Skeletal muscle tissue (tissue), 3 donors: ENCODE measurements at regions not wholly inside any gene's neighbourhood (a gene's known extent, or its start where the extent isn't known, plus 50 kb on each side); places are given as distances from the start of the nearest gene placed in this dataset.

ENCODE experiments used
- H3K27ac ChIP-seq: one replicate; pipeline ENCODE4 v1.7.0; 2013; ENCODE audit warnings: mild to moderate bottlenecking, low read depth, low read length, inconsistent platforms
- H3K27me3 ChIP-seq, 3 donors: one replicate each; pipeline ENCODE4 v1.7.0; 2013; ENCODE audit warnings: low read length in 3 of 3; ENCODE audit not compliant: control insufficient read depth in 3 of 3, insufficient read depth in 3 of 3
- H3K36me3 ChIP-seq, 3 donors: one replicate each; pipeline ENCODE4 v1.7.0; 2013; ENCODE audit warnings: low read length in 3 of 3; ENCODE audit not compliant: control insufficient read depth in 3 of 3, insufficient read depth in 3 of 3
- H3K4me1 ChIP-seq, 3 donors: one replicate each; pipeline ENCODE4 v1.7.0; 2013; ENCODE audit warnings: low read length in 3 of 3, mild to moderate bottlenecking in 3 of 3; ENCODE audit not compliant: control insufficient read depth in 3 of 3, insufficient read depth in 3 of 3
- H3K4me3 ChIP-seq, 3 donors: one replicate each; pipeline ENCODE4 v1.7.0; 2013; ENCODE audit warnings: low read length in 3 of 3
- H3K9ac ChIP-seq, 3 donors: one replicate each; pipeline ENCODE4 v1.7.0; 2013; ENCODE audit warnings: low read length in 3 of 3, mild to moderate bottlenecking in 3 of 3, moderate library complexity in 2 of 3, low read depth in 1 of 3
- H3K9me3 ChIP-seq, 3 donors: one replicate each; pipeline ENCODE4 v1.7.0; 2013; ENCODE audit warnings: low read length in 3 of 3; ENCODE audit not compliant: control insufficient read depth in 3 of 3
- donor health status: Osteomylitis.

DNA sequence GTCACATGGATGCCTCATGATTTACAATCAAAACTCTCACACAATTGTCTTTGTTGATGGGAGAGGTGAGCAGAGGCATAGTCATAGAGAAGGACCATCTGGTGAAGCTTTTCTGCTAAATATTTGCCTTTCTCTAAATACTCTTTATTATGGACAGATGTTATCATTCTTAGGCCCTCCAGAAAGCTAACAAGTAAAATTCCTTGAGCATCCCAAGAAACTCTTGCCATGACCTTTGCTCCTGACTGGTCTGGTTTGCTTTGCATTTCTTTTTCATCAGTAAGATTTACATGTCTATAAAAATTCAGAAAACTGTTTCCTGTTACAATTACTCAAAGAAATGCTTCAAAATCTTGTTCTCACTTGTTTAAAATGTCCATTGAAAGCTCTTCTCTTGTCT, 1336.6 kb upstream of the CDH8 start:
- Histone ChIP-seq H3K36me3 (no peaks in the 10 kb centered on the region), H3K27me3 (no peaks in the 10 kb centered on the region), H3K27ac (no peak overlapping the region)

DNA sequence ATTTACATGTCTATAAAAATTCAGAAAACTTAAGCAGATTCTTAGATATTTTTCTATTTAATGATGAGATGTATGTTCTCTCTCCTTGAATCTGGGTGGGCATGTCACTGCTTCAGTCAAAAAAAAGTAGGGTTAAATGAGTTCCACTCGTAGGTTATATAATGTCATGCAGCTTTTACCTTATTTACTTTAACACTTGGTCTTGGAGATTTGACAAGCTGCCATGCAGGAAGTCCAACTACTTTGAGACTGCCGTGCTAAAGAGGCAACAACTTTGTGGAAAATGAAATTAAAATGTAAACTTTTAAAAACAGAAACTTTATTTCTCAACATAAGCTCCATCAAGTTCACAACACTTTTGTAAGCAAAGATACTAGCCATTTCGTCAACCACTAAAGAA, 1336.0 kb upstream of the CDH8 start:
- no peaks in the 10 kb centered on the region for H3K36me3 ChIP-seq
- H3K27ac ChIP-seq: no peak overlapping the region
- no peak overlapping the region for H3K9ac ChIP-seq
- H3K9me3 ChIP-seq: peaks cover 0 to 2% (median 0%) of the 10 kb centered on the region in 3 donors
- no peaks in the 10 kb centered on the region for H3K27me3 ChIP-seq
- H3K4me1 ChIP-seq: no peaks in the 10 kb centered on the region
- H3K4me3 ChIP-seq: no peak overlapping the region

More for the DNA sequence above, 1336.6 kb upstream of the CDH8 start:
- H3K4me3 ChIP-seq: no peak overlapping the region
- no peaks in the 10 kb centered on the region for H3K4me1 ChIP-seq
- no peak overlapping the region for H3K9ac ChIP-seq
- peaks cover 0 to 2% (median 0%) of the 10 kb centered on the region in 3 donors for H3K9me3 ChIP-seq

DNA sequence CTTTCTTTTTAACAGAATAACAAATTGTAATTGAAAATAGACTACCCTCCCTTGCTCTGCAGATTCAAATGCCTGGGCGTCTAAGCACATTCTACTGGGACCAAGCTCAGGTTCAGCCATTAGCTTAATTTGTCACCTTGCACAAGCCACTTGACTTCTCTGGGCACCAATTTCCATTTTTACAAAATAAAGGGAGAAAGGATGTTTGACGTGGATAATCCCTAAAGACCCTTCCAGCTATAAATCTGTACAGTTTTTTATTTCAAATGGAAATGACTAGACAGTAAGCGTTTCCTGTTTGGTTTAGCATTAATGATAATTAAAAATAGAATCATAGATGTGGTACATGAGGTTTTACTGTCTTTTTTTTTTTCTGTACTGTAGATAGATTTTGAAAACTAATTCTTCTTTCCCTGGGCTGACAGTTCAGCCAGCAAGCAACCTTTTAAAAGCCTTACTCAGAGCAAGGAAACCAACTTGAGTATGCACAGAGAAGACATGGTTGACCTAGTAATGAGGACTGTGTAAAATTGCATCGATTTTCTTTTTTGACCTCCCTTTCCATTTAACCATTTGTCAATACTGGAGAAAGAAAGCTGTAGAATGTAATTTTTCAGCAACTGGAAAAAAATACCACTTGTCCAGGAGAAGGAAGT, 1329.5 kb upstream of the CDH8 start:
- Histone ChIP-seq H3K4me1 (no peaks in the 10 kb centered on the region), H3K27ac (no peak overlapping the region), H3K36me3 (no peaks in the 10 kb centered on the region), H3K4me3 (no peak overlapping the region), H3K27me3 (no peaks in the 10 kb centered on the region), H3K9ac (no peak overlapping the region), H3K9me3 (no peaks in the 10 kb centered on the region)

DNA sequence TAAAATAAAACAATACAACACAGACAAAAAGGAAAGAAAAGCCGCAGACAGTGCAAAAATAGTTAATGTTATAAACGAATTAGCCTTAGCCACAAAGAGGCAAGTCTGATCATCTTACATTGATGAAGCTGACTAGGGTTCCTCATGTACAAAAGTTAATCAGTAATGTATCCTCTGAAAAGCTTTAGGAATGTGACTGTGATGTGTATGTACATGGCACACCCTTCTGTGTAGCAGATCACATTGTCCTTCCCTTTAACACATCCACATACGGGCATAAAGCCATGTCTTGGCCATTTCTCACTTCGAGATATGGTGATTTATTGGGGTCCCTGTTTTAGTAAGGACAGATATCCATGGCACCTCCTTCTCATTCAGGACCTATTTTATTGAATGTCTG, 1327.5 kb upstream of the CDH8 start:
- Histone ChIP-seq H3K4me1 (no peaks in the 10 kb centered on the region), H3K27me3 (no peaks in the 10 kb centered on the region), H3K9me3 (no peaks in the 10 kb centered on the region), H3K9ac (no peak overlapping the region), H3K27ac (no peak overlapping the region), H3K4me3 (no peak overlapping the region), H3K36me3 (no peaks in the 10 kb centered on the region)

DNA sequence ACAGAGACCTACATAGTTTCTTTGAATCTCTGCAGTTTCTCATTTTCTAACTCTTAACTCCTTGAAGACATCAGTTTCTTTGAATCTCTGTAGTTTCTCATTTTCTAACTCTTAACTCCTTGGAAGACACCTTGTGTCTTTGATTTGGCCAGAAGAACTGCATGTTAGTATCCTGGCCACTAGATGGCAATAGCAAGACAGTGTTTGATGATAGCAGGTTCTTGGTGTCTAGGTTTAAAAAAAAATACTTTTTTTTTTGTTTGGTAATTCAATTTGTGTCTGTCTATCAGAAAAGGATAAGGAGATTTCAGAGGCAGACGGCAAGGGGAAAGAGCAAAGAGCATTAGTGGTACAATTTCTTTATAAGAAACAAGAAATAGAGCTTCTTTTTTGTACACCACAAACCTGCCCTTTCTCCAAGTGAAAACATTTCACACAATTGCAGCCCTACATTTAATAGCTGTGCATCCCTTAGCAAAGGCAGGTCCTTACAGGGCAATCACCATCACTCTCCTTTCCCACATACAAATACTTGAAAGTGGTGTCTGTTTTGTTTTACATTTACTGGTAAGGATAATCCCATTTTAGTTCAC, 1324.9 kb upstream of the CDH8 start:
- Histone ChIP-seq H3K9me3 (no peaks in the 10 kb centered on the region), H3K4me1 (no peaks in the 10 kb centered on the region), H3K27ac (no peak overlapping the region), H3K27me3 (no peaks in the 10 kb centered on the region), H3K36me3 (no peaks in the 10 kb centered on the region), H3K4me3 (no peak overlapping the region), H3K9ac (no peak overlapping the region)

DNA sequence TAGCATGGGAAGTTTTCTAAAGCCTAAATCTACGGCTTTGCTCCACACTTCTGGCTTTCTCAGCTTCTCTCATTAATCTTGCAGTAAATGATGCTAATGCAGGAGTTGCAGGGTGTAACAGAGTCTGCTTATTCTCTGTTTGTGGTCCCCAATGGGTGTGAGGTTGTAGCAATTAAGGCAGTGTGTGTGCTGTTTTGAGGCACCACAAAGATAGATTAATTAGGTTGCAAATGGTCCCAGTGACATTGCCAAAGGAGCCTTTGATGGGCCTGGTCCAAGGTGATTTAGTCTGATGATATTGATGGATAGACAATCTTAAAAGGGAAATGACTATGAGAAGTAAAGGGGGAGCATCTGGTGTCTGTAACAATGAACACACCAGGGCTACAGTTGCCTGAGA, 1313.7 kb upstream of the CDH8 start:
- H3K4me1 ChIP-seq: no peaks in the 10 kb centered on the region

DNA sequence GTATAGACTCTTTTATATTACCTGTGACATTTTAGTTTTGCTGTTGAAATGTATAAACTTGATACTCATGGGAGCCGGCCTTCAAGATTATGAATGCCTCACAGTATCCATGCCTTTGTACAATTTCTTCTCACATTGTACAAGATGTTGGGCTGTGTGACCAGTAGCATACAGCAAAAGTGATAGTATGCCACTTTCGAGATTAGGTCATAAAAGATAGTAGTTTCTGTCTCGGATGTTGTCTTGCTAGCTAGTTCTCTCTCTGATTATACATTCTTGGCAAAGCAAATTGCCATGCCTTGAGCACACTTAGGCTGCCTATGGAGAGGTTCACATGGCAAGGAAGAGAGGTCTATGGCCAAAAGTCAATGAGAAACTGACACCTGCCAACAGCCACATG, 1309.8 kb upstream of the CDH8 start:
- Histone ChIP-seq H3K36me3 (no peaks in the 10 kb centered on the region), H3K9me3 (no peaks in the 10 kb centered on the region), H3K4me1 (no peaks in the 10 kb centered on the region), H3K27me3 (no peaks in the 10 kb centered on the region), H3K9ac (no peak overlapping the region), H3K4me3 (no peak overlapping the region), H3K27ac (no peak overlapping the region)

More for the DNA sequence above, 1313.7 kb upstream of the CDH8 start:
- H3K9ac ChIP-seq: no peak overlapping the region
- H3K27me3 ChIP-seq: no peaks in the 10 kb centered on the region
- H3K9me3 ChIP-seq: no peaks in the 10 kb centered on the region
- no peaks in the 10 kb centered on the region for H3K36me3 ChIP-seq
- no peak overlapping the region for H3K27ac ChIP-seq
- H3K4me3 ChIP-seq: no peak overlapping the region

DNA sequence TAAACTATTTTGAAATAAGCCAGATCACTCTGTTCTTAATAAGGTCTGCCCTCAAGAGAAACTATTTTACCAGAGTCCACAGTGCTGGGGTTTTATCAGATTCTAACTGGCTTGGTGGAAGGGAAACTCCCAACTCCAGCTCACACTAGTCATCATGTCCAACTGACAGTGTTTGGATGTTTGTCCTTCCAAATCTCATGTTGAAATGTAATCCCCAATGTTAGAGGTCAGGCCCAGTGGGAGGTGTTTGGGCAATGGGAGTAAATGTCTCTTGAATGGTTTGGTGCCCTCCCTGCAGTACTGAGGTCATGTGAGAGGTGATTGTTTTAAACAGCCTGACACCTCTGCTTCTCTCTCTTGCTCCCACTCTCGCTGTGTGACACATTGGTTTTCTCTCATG, 1301.0 kb upstream of the CDH8 start:
- no peaks in the 10 kb centered on the region for H3K9me3 ChIP-seq
- H3K27ac ChIP-seq: no peak overlapping the region
- H3K9ac ChIP-seq: no peak overlapping the region
- H3K4me3 ChIP-seq: no peak overlapping the region
- no peaks in the 10 kb centered on the region for H3K4me1 ChIP-seq
- no peaks in the 10 kb centered on the region for H3K36me3 ChIP-seq
- no peaks in the 10 kb centered on the region for H3K27me3 ChIP-seq

DNA sequence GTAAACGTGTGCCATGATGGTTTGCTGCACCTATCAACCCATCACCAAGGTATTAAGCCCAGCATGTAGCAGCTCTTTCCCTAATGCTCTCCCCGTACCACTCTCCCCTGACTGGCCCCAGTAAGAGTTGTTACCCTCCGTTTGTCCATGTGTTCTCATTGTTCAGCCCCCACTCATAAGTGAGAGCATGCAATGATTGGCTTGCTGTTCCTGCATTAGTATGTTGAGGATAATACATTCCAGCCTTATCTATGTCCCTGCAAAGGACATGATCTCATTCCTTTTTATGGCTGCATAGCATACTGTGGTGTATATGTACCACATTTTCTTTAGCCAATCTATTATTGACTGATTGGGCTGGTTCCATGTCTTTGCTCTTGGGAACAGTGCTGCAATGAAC, 1294.9 kb upstream of the CDH8 start:
- H3K4me1 ChIP-seq: no peaks in the 10 kb centered on the region
- no peak overlapping the region for H3K27ac ChIP-seq
- H3K9me3 ChIP-seq: no peaks in the 10 kb centered on the region
- no peaks in the 10 kb centered on the region for H3K36me3 ChIP-seq
- H3K27me3 ChIP-seq: no peaks in the 10 kb centered on the region
- no peak overlapping the region for H3K9ac ChIP-seq
- no peak overlapping the region for H3K4me3 ChIP-seq

DNA sequence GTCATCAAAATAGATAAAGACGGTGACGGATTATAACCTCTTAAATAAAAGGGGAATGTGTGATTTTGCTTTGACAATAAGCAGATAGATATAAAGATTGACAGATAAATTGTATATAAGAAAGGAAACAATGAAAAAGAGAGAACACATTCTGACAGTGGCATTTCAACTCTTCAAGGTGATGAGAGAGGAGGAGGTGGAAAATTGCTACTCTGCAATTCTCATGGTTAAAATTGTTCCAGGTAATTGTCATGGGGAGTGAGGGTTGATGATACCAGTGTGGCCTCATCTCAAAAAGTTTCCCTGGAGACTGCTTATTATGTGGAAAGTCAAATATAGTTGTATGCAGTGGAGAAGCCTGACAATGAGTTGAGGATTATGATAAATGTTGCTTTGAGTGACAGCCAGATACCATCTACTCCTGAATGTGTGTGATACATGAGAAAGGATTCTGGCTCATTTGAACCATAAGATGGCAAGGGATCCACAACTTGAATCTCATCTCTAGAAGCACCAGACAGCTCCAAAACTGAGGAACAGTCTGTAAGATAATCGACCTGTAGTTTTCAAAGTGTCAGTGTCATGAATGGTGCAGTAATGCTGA, 1290.6 kb upstream of the CDH8 start:
- H3K9ac ChIP-seq: no peak overlapping the region
- no peak overlapping the region for H3K27ac ChIP-seq
- no peaks in the 10 kb centered on the region for H3K27me3 ChIP-seq
- no peaks in the 10 kb centered on the region for H3K9me3 ChIP-seq
- H3K36me3 ChIP-seq: no peaks in the 10 kb centered on the region
- H3K4me3 ChIP-seq: no peak overlapping the region
- H3K4me1 ChIP-seq: no peaks in the 10 kb centered on the region
